HG02610 (cell line): ENCODE measurements at regions not wholly inside any gene's neighbourhood (a gene's known extent, or its start where the extent isn't known, plus 50 kb on each side); places are given as distances from the start of the nearest gene placed in this dataset.

Experiments used
- ATAC-seq: cut with Tn5 transposase; IDR thresholded peaks from one replicate; pipeline ENCODE4 v1.9.1; 2021; ENCODE audit warnings: mild to moderate bottlenecking, moderate library complexity; ENCODE audit not compliant: unreplicated experiment

- ATAC-seq, result no peak
Measured at GRCh38 chr4:31088600-31089230, 368.5 kb downstream of the PCDH7 start.

DNA sequence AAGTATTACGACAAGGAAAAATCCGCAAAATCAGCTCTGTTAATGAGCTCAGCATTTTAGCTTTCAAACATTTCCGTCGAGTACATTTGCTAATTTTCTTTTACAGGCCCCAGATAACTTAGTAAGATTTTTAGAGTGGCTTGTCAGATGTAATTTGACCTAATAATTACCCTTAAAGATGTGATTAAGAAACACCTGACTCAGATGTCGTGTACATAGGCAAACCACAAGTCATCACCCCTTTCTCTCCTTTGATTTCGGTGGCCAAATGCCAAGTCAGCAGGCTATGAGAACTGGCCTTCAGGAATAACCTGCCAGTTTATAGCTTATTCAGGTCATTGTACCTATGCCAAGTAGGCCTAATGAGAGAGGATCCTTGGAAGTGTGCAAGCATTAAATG lies 369.6 kb downstream of the PCDH7 start:
- ATAC-seq, result no peak

GRCh38 chr4:31094474-31094873 lies 374.3 kb downstream of the PCDH7 start:
- ATAC-seq, result no peak

- no peak for ATAC-seq
Measured at GRCh38 chr4:31097999-31098398, 377.8 kb downstream of the PCDH7 start.

- no peak for ATAC-seq
Measured at GRCh38 chr4:31100536-31100935, 380.4 kb downstream of the PCDH7 start.

GRCh38 chr4:31104043-31104442 lies 383.9 kb downstream of the PCDH7 start:
- ATAC-seq, result no peak

DNA sequence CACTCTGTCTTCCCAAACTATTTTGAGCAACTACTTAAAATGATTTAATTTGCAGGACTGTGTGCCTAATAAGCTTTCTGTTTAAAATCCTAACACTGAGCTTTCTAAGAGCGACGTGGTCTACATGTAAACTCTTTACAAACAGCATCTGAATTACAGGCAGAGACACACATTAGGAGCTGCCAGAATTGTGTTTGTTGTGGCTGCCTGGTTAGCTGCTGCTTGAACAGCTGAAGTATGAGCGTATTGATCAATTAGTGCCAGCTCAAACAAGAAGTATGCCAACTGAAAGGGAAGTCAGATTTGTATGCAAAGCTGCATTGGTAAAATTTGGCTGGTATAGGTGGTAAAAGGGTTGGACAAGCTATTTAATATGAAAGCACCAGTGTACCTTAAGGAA lies 384.4 kb downstream of the PCDH7 start:
- no peak for ATAC-seq

GRCh38 chr4:31106419-31106818 lies 386.2 kb downstream of the PCDH7 start:
- no peak for ATAC-seq

DNA sequence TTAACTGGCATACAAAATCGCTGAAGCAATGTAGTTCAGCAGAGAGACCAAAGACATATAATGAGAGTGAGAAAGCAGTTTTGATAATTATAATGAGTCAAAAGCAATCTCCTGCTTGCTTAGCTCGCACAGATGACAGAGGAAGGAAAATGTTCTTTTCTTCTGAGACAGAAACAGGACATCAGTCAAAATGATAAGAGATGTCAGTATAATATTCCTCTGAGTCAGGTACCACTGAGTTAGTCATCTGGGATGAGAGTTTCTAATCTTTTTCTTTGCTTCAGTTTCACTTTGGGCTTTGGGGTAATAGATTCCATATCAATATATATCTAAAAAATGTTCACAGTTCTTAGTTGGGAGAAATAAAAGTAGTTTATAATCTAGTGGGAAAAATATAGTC lies 387.2 kb downstream of the PCDH7 start:
- no peak for ATAC-seq

DNA sequence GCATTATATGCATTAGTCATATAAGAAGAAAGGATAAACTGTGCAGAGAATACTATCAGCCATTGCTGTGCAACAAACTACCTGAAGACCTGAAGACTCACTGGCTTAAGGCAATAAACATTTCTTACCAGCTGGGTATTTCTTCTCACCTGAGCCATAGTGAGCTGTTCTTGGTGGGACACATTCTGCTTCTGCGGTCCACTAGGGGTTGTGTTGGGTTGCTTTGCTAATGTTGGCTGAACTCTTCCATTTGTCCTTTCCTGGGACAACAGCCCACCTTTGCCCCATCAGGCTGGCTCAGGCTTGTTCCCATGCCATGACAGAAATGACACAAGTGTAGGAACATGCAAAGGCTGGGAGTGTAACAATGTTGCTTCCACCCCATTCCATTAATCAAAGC lies 388.6 kb downstream of the PCDH7 start:
- no peak for ATAC-seq

GRCh38 chr4:31111790-31112189 lies 391.6 kb downstream of the PCDH7 start:
- no peak for ATAC-seq

DNA sequence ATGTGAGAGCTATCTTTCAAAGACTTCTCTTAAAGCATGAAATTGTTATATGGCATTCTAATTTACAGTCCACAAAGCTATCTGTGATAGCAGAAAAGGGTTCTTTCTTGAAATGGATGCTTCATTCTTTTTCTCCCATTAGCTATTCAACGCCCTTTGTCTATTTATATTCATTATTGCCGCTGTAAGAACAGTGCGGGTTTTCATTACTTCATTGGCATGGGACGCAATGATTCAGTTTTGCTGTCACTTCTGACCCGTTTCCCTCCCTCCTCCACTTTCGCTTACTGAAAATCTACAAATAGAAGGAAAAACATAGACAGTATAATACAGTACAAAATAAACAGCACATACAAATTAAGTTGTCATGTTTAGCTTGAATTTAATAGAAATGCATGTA lies 394.6 kb downstream of the PCDH7 start:
- no peak for ATAC-seq

GRCh38 chr4:31124008-31124585 lies 403.9 kb downstream of the PCDH7 start:
- no peak for ATAC-seq

- no peak for ATAC-seq
Measured at GRCh38 chr4:31125061-31125460, 404.9 kb downstream of the PCDH7 start.

DNA sequence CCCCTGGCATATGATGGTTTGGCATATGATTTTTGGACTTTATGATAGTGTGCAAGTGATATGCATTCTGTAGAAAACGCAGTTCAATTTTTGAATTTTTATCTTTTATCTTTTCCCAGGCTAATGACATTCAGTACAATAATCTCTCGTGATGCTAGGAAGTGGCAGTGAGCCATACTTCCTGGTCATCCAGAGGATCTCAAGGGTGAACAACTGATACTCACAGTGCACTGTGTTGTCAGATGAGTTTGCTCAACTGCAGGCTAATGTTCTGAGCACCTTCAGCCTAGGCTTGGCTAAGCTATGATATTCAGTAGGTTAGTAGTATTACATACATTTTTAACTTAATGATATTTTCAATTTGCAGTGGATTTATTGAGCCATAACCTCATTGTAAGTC lies 405.3 kb downstream of the PCDH7 start:
- no peak for ATAC-seq

DNA sequence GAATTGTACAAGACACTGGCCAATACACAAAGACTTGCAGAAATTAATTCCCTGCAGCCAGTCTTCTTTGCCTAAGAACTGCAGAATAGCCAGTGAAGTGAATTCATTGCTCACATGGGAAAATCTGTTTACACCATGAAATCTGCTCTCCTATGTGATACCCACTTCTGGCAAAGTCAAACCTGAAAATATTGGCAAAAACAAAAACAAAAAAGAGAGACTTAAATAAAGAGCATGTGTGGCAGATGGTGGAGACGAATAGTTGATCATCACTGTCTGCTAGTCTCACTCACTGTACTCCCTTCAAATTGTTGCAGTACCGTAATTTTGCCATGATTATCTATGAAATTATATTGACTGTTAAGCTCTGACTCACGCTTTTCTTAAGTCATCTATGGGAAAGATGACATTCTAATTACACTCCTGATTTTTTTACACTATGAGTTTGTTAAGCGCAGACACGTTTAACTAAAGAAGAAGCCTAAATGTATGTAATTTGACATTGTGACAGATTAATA lies 406.8 kb downstream of the PCDH7 start:
- no peak for ATAC-seq

- no peak for ATAC-seq
Measured at GRCh38 chr4:31130930-31131329, 410.8 kb downstream of the PCDH7 start.

DNA sequence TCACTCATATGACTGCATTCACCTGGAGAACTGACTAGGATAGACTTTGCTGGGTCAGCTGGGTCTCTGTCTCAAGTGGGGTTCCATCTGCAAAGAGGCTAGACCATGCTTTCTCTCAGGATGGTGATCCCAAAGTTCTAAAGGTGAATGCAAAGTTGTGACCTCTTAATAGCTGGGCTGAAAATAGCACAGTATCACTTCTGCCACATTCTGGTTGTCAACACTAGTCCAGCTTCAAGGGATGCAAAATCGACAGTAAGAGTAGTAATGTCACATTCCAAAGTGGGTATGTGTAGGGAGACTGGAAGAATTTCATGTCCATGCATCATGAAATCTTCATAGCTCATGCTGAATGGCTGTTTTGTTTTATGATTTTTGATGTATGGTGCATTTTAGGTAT lies 414.6 kb downstream of the PCDH7 start:
- ATAC-seq, result no peak

DNA sequence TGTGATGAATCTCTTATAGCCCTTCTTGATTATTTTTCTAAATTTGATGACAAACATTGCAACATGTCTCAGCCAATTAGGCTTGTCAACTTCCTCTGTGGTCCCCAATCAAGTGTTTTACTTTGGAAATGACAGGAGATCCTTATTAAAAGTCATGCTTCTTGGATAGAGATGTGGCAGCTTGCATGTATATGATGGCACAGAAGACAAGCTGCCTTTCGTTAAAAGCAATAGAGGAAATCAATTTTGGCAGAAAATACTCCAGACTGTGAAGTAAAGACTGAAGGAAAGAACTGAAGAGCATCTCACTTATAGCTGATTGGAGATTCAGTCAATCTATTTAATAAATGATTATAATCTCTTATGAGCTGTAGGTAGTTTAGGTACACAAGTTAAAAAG lies 419.6 kb downstream of the PCDH7 start:
- ATAC-seq, result no peak

- no peak for ATAC-seq
Measured at GRCh38 chr4:31141095-31141831, 421.1 kb downstream of the PCDH7 start.

DNA sequence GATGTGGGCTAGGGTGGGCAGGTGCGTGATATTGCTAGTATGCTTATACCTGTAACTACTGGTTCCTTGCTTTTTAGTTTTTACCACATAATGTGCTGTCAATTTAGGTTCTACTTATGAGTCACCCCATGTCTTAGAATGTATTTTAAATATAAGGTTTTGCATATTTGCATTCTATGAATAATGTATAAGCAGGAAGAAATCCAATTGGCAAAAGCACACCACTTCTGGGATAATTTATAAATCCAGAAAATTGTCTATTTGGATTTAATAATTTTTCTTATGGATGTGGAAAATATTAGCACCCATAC lies 421.6 kb downstream of the PCDH7 start:
- no peak for ATAC-seq

DNA sequence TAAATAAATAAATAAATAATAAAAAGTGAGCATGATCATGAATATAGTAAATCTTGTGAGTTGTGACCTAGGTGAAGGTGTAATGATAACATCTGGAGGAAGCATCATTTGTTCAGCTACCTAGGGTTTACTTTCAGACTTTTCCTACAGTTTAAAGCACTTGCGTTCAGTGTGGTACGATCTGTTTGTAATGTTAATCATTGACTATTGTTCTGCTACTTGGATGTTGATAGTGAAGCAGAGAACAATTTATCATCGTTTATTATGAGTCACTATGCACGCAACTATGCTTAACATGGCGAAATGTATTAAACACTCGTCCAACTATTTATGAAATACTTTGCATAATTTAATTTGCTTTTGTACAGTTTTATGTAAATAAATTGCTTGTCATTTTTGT lies 426.2 kb downstream of the PCDH7 start:
- no peak for ATAC-seq
